ENCODE measurements at regions not wholly inside any gene's neighbourhood (a gene's known extent, or its start where the extent isn't known, plus 50 kb on each side); places are given as distances from the start of the nearest gene placed in this dataset.
"Not testable (repeated sequence)": the region's sequence is repeated elsewhere in the genome, so short reads cannot be mapped to it uniquely, and the experiment has no call there.

DNA sequence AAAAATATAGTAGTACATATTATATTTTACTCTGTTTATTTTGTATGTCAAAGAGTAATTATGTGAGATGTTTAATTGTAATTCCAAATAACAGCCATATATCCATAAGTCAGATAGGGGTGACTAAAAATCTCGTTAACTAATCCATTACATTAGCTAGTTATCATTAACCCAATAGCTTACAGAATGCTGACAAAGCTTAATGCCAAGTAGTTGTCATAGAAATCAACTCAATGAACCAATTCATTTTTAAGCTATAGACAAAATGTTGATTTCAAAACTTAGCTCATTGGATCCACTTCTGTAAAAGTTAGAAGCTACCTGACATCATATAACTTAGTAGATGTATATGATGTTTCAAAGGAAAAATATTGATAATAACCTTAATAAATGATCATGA lies 206.7 kb upstream of the SLITRK1 start:
- Histone ChIP-seq H3K4me1 (ENCODE audit: control insufficient read depth in 1 of 2, low read depth in 2 of 2) (no peaks in the 10 kb centered on the region), H3K9me3 (no peaks in the 10 kb centered on the region), H3K36me3 (no peaks in the 10 kb centered on the region), H3K4me3 (no peak overlapping the region), H3K27ac (no peak overlapping the region), H3K27me3 (replicated peaks; ENCODE audit: insufficient read depth) (no peaks in the 10 kb centered on the region)
- TF ChIP-seq, protein P1, sequence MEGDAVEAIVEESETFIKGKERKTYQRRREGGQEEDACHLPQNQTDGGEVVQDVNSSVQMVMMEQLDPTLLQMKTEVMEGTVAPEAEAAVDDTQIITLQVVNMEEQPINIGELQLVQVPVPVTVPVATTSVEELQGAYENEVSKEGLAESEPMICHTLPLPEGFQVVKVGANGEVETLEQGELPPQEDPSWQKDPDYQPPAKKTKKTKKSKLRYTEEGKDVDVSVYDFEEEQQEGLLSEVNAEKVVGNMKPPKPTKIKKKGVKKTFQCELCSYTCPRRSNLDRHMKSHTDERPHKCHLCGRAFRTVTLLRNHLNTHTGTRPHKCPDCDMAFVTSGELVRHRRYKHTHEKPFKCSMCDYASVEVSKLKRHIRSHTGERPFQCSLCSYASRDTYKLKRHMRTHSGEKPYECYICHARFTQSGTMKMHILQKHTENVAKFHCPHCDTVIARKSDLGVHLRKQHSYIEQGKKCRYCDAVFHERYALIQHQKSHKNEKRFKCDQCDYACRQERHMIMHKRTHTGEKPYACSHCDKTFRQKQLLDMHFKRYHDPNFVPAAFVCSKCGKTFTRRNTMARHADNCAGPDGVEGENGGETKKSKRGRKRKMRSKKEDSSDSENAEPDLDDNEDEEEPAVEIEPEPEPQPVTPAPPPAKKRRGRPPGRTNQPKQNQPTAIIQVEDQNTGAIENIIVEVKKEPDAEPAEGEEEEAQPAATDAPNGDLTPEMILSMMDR (IDR thresholded peaks at IDR 0.05), result no peak
- ATAC-seq (ENCODE audit: insufficient number of reproducible peaks, low FRiP score, low read depth) (no peak), DNase-seq (ENCODE audit: low spot score) (no peak)

DNA sequence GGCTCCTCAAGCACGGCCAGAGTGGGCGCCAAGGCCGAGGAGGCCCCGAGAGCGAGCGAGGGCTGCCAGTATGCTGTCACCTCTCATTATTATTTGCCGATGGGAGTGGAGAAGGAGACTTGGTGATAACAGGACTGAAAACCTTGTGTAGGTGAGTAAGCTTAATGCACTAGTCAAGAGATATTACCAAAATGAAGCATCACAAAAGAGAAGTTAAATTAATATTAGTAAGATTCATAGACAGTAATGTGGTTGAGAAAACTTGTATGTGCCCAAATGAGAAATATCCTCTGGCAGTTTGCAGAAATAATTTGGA lies 204.5 kb upstream of the SLITRK1 start:
- Histone ChIP-seq H3K27ac (no peak overlapping the region), H3K36me3 (no peaks in the 10 kb centered on the region), H3K9me3 (no peaks in the 10 kb centered on the region), H3K27me3 (replicated peaks; ENCODE audit: insufficient read depth) (no peaks in the 10 kb centered on the region), H3K4me3 (peak overlapping the region; percentile 58), H3K4me1 (ENCODE audit: control insufficient read depth in 1 of 2, low read depth in 2 of 2) (no peaks in the 10 kb centered on the region)
- TF ChIP-seq, protein P1 (IDR thresholded peaks at IDR 0.05), result no peak
- no peak for DNase-seq (ENCODE audit: low spot score)
- ATAC-seq (ENCODE audit: insufficient number of reproducible peaks, low FRiP score, low read depth), result no peak

DNA sequence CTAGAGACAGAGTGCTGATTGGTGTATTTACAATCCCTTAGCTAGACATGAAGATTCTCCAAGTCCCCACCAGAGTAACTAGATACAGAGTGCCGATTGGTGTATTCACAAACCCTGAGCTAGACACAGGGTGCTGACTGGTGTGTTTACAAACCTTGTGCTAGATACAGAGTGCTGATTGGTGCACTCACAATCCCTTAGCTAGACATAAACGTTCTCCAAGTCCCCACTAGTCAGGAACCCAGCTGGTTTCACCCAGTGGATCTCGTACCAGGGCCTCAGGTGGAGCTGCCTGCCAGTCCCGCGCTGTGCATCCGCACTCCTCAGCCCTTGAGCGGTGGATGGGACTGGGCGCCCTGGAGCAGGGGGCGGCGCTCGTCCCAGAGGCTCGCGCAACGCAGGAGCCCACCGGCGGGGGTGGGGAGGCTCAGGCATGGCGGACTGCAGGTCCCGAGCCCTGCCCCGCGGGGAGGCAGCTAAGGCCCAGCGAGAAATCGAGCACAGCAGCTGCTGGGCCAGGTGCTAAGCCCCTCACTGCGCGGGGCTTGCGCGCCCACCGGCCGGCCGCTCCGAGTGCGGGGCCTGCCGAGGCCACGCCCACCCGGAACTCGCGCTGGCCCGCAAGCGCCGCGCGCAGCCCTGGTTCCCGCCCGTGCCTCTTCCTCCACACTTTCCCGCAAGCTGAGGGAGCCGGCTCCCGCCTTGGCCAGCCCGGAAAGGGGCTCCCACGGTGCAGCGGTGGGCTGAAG lies 204.0 kb upstream of the SLITRK1 start:
- H3K4me1 ChIP-seq (ENCODE audit: control insufficient read depth in 1 of 2, low read depth in 2 of 2); H3K27me3 ChIP-seq (replicated peaks; ENCODE audit: insufficient read depth); DNase-seq (ENCODE audit: low spot score); H3K27ac ChIP-seq; ATAC-seq (ENCODE audit: insufficient number of reproducible peaks, low FRiP score, low read depth); H3K36me3 ChIP-seq; H3K9me3 ChIP-seq: not testable (repeated sequence)
- H3K4me3 ChIP-seq, result peak overlapping the region; percentile 58

DNA sequence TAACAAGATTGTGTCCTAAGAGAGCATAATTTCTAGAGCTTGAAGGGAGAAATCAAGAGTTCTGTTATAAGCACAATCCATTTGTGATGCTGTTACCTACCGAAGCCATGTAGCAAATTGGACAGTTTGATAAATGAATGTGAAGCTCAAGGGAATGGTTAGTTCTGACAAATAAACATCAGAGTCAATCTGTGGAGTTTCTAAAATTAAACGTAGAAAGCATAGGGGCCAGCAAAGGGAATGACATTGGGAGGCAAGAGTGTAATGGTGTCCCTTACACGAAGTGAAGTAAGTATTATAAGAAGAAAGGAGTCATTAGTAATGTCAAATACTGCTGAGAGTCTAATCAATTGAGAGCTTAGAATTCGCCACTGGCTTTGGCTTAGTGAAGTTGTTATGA lies 200.2 kb upstream of the SLITRK1 start:
- no peak for ATAC-seq (ENCODE audit: insufficient number of reproducible peaks, low FRiP score, low read depth)
- no peaks in the 10 kb centered on the region for H3K4me1 ChIP-seq (ENCODE audit: control insufficient read depth in 1 of 2, low read depth in 2 of 2)
- TF ChIP-seq, protein P1 (IDR thresholded peaks at IDR 0.05), result no peak
- H3K4me3 ChIP-seq, result no peak overlapping the region
- no peak for DNase-seq (ENCODE audit: low spot score)
- no peaks in the 10 kb centered on the region for H3K27me3 ChIP-seq (replicated peaks; ENCODE audit: insufficient read depth)
- H3K36me3 ChIP-seq, result no peaks in the 10 kb centered on the region
- no peak overlapping the region for H3K27ac ChIP-seq
- H3K9me3 ChIP-seq, result no peaks in the 10 kb centered on the region

DNA sequence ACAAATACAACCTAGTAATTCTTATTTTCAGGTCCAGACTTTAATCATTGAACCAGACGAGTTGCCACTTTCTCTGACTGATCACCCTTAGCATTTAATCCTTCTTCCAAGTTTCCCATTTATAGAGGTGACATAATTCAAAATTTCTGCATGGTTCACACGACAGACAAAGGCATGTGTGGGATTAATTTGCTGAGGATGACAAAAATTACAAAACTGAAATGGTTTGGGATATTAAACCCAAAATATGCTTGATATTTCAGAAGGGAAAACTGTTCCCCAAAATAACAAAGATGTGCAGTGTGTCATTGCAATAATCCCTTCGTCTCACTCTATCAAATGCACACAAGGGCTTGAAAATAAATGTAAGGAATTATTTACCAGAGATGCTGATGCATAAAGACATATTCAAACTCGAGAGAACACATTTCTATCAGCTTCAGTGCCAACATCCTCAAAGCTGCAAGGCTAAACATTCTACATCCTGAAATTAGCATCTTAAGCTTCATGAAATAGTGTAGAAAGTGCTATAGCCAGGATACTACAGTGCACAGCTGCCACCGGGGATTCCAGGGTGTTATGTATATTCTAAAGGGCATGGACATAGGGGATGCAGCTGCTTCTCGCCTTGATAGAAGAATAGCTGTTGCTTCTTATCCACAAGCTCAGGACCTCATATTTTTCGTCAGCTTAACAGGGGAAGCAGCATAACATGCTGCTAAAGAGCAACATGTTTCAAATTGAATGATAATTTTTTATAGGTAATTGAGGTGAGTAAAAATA lies 198.7 kb upstream of the SLITRK1 start:
- H3K4me1 ChIP-seq (ENCODE audit: control insufficient read depth in 1 of 2, low read depth in 2 of 2), result no peaks in the 10 kb centered on the region
- ATAC-seq (ENCODE audit: insufficient number of reproducible peaks, low FRiP score, low read depth), result no peak
- H3K4me3 ChIP-seq, result no peak overlapping the region
- H3K27me3 ChIP-seq (replicated peaks; ENCODE audit: insufficient read depth), result no peaks in the 10 kb centered on the region
- no peaks in the 10 kb centered on the region for H3K36me3 ChIP-seq
- TF ChIP-seq, protein P1 (IDR thresholded peaks at IDR 0.05), result no peak
- H3K9me3 ChIP-seq, result no peaks in the 10 kb centered on the region
- no peak overlapping the region for H3K27ac ChIP-seq
- no peak for DNase-seq (ENCODE audit: low spot score)
